Stimulated activated memory B cell treated with anti-CD40 and anti-IgM and Interleukin-4, amounts not matched to agents 10 μg/mL and 1 μg/mL and 100 μg/mL, for 72 hours (primary cell): ENCODE measurements at regions not wholly inside any gene's neighbourhood (a gene's known extent, or its start where the extent isn't known, plus 50 kb on each side); places are given as distances from the start of the nearest gene placed in this dataset.

ENCODE experiments used
- ATAC-seq: fragments of 150-1000 bp; cut with Tn5 transposase; 2 replicates; pipeline ENCODE4 v1.10.0; 2021
- H3K27ac Mint-ChIP-seq: one replicate; pipeline ENCODE4 v1.8.0; 2022; ENCODE audit warnings: mild to moderate bottlenecking, mixed read lengths
- H3K27me3 Mint-ChIP-seq: one replicate; pipeline ENCODE4 v1.8.0; 2022; ENCODE audit warnings: mixed read lengths
- H3K36me3 Mint-ChIP-seq: one replicate; pipeline ENCODE4 v1.8.0; 2022; ENCODE audit warnings: mixed read lengths
- H3K4me1 Mint-ChIP-seq: one replicate; pipeline ENCODE4 v1.8.0; 2022; ENCODE audit warnings: mixed read lengths
- H3K4me3 Mint-ChIP-seq: one replicate; pipeline ENCODE4 v1.8.0; 2022; ENCODE audit warnings: mild to moderate bottlenecking, moderate library complexity, mixed read lengths
- H3K9me3 Mint-ChIP-seq: one replicate; pipeline ENCODE4 v1.8.0; 2022; ENCODE audit warnings: mixed read lengths

DNA sequence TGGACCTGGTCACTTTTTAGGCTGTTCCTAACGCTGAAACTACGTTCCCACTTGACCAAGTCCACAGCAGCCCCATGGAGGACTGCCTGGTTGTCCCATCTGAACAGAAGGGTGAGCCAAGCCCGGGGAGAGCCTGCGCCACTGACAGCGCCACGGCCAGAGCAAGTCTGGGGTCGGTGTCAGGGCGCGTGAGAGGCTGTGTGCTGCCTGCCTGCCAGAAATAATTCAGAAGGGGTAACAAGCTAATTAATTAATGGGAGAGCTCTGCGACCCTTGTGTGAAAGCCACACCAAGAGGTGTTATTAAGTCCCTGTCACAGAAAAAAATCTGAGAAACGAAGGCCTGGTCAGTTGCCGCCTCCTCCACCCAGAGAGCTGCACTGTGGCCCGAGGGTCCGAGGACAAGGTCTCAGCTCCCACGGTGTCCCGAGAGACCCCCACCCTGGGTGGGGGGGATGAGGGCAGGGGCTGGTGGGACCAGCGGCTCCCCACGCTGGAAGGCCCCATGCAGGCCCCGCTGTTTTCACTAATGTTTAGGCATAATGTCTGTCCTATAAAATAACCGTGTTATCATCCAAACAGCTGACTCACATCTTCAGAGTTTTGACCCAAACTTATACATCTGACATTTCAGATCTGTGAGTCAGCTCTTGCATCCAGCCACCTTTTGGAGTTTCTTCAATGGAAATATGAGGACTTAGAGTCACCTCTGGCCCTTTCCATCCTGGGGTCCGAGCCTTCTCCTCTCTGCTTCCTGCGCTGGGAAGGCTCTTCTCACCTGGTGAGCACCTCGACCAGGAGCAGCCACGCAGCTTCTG lies 58.5 kb downstream of the DLL1 start:
- Mint-ChIP-seq H3K36me3 (no peaks in the 10 kb centered on the region), H3K4me1 (no peaks in the 10 kb centered on the region), H3K27me3 (no peaks in the 10 kb centered on the region), H3K27ac (no peak overlapping the region), H3K9me3 (no peaks in the 10 kb centered on the region), H3K4me3 (no peak overlapping the region)
- no peak for ATAC-seq

DNA sequence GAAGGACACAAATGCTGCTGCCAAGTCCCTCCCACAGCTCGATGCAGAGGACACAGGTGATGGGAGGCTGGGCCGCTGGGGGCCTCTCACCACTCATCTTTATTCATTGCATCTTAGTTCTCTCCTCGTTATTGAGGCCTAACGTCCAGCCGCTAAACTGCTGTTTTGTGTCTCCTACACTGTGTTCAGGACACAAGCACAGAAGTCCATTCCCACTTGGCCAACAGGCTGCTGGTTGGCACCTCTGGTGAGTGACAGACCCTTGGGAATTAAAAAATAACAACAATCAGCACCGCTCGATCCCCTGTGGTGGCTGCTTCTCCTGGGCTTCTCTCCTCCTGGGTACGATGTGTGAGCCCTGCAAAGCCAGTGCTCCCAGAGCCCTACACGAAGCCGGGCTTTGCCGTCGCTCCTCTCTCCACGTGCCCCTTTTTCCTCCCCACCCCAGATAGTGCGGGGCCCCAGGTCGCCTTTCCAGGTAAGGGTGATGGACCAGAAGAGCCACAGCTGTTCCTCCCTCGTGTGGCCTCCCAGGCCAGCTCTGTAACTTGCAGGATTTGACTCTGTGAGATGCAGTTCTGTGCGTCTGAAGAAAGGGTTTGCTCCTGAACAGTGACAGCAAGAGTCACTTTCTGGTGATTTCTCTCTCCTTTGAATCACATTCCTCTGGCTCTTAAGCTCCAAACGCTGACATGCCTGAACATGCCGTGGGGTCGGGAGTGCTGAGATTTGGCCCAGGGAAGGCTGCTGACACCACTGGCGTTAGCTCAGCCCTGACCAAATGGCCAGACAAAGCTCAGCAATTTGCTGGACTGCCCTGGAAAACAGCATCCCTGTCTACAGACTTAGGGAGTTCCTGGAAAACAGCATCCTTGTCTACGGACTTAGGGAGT lies 59.3 kb downstream of the DLL1 start:
- no peak for ATAC-seq
- H3K27ac Mint-ChIP-seq: no peak overlapping the region
- H3K36me3 Mint-ChIP-seq: no peaks in the 10 kb centered on the region
- H3K27me3 Mint-ChIP-seq: peaks cover 2% of the 10 kb centered on the region
- no peaks in the 10 kb centered on the region for H3K9me3 Mint-ChIP-seq
- no peaks in the 10 kb centered on the region for H3K4me1 Mint-ChIP-seq
- no peak overlapping the region for H3K4me3 Mint-ChIP-seq

DNA sequence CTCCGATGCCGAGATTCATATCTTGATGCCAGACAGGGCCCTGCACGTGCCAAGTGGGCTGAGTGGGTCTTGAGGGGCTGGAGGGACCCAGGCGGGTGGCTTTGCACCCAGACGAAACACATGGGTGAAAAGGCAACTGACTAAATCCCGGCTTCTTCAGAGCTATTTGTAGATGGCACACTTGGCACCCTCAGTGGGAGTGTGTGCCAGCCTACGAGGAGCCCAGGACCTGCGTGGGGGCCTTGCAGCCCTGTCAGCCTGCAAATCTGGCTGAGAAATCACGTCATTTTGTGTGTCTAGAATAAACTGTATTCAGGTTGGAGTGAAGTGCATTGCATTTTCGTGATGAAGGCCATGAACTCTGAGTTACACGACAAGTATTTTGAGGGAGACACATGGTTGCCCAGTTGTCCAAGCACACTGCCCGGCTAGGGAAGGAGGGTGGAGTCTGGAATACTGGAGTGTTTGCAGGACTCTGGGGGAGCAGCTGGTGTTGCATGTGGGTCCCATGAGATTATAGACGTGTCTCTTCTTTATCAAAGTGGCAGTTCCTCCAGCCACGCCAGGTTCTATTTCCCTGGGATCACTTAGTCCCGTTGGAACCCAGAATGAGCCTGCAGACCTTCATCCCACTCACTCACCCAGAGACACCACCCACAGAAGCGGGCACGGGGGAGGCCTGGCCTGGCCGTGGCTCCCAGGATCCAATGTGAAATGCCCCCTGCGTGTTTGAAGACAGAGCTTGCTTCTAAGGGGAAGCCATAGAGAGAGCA lies 60.2 kb downstream of the DLL1 start:
- Mint-ChIP-seq H3K36me3 (no peaks in the 10 kb centered on the region), H3K27ac (no peak overlapping the region), H3K9me3 (no peaks in the 10 kb centered on the region), H3K4me3 (no peak overlapping the region), H3K27me3 (peaks cover 10% of the 10 kb centered on the region), H3K4me1 (no peaks in the 10 kb centered on the region)
- ATAC-seq: no peak

DNA sequence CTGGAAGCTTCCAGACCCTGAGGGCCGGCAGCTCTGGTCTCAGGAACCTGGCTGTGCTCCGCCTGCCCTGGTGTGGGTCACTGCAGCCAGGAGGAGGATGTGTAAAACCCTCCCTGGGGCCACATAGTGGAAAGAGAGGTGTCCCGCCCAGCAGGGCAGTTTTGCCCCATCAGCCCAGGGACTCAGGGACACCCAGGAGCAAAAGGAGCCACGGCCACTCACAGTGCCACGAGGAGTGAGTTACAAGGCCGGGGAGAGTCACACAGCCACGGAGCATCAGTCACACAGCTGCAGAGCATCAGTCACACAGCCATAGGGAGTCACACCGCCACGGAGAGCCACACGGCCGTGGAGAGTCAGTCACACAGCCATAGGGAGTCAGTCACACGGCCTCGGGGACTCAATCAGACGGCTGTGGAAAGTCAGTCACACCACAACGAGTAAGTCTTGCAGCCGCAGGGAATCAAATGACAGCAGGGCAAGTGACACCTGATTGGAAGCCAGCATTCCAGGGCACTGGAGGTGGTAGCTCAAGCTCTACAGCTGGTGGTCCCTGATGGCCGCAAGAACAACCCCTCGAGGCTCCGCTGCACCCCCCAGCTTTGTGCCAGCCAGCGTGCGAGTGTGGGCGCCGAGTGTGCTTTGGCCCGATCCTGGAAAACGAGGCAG lies 60.9 kb downstream of the DLL1 start:
- no peak for ATAC-seq
- Mint-ChIP-seq H3K36me3 (no peaks in the 10 kb centered on the region), H3K27ac (no peak overlapping the region), H3K4me1 (no peaks in the 10 kb centered on the region), H3K9me3 (no peaks in the 10 kb centered on the region), H3K4me3 (no peak overlapping the region), H3K27me3 (peaks cover 12% of the 10 kb centered on the region)

DNA sequence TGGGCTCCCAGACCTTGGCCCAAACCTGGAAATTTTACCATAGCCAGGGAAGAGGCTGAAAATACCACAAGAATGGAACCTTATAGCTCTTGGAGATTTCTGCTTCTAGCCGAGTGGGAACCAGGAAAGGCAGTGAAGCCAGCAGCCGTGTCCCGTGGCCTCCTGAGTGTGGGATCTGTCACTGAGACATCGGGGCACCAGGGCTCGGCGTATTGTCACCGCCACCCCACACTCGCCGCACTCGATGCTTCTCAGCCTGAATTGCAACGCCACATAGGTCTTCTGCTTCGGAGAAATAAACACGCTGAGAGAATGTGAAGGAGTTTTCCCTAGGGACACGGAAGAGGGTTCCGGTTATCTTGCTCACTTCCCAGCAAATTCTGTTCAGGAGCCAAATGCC lies 61.5 kb downstream of the DLL1 start:
- Mint-ChIP-seq H3K27me3 (peaks cover 18% of the 10 kb centered on the region), H3K27ac (no peak overlapping the region), H3K4me3 (no peak overlapping the region), H3K36me3 (no peaks in the 10 kb centered on the region), H3K9me3 (no peaks in the 10 kb centered on the region), H3K4me1 (no peaks in the 10 kb centered on the region)
- ATAC-seq: no peak

DNA sequence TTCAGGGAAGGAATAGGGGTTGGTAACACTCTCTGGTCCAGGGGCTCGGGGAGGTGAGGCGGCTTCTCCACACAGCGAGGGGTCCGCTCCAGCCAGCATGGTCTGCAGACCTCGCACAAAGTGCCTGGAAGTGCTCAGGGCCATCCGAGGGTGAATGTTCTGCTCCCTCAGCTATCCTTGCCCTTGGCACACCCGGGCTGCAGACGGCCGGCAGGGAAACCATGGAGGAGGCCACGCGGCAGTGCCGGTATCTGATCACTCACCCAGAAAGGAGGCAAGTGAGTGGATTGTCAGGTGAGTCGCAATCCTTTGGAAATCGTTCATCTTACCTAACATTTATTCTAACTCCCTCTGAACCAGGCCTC lies 62.0 kb downstream of the DLL1 start:
- no peaks in the 10 kb centered on the region for H3K36me3 Mint-ChIP-seq
- no peak for ATAC-seq
- H3K4me1 Mint-ChIP-seq: no peaks in the 10 kb centered on the region
- no peak overlapping the region for H3K4me3 Mint-ChIP-seq
- H3K27me3 Mint-ChIP-seq: peaks cover 19% of the 10 kb centered on the region
- no peak overlapping the region for H3K27ac Mint-ChIP-seq
- no peaks in the 10 kb centered on the region for H3K9me3 Mint-ChIP-seq

DNA sequence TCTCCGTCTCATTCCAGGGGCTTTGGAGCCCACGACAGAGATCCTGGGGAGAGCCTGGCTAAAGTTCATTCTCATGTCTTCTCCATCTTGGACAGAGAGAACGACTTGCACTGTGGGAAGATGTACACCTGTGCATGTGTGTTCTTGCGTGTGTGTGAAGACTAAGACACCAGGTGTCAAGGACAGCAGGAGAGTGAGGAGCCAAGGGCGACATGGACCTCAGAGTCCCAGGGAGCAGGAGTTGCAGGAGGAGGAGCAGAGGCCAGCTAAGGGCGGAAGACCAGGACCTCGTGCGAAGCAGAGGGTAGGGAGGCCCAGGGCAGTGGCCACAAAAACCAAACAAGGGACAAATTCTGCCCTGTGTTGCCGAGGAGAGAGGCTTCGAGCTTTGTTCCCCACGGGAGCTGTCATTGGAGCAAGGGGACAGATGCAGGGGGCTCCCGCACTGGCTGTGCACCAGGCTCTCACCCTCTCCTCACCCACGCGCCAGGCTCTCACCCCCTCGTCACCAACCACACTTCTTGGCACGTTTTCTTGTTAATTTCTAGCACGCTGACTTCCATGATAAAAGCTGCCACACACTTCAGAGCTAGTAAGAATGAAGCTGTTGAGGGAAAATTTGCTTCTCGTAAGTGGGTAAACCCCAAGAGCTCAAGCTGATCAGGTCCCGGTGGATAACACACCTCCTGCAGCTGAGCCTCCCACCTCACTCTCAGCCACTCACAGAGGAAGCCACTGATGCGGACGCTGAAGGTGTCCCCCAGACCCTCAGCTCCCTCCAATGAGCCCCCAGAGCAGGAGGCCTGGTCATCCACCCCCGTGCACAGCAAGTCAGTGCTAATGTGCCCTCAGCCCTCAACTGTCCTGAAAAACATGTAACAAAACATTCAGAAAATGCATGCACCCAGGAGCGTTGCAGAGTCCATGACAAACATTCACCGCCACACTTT lies 62.6 kb downstream of the DLL1 start:
- H3K9me3 Mint-ChIP-seq: no peaks in the 10 kb centered on the region
- ATAC-seq: no peak
- H3K4me1 Mint-ChIP-seq: peaks cover 3% of the 10 kb centered on the region
- H3K27me3 Mint-ChIP-seq: peaks cover 23% of the 10 kb centered on the region
- no peak overlapping the region for H3K27ac Mint-ChIP-seq
- H3K36me3 Mint-ChIP-seq: no peaks in the 10 kb centered on the region
- no peak overlapping the region for H3K4me3 Mint-ChIP-seq

DNA sequence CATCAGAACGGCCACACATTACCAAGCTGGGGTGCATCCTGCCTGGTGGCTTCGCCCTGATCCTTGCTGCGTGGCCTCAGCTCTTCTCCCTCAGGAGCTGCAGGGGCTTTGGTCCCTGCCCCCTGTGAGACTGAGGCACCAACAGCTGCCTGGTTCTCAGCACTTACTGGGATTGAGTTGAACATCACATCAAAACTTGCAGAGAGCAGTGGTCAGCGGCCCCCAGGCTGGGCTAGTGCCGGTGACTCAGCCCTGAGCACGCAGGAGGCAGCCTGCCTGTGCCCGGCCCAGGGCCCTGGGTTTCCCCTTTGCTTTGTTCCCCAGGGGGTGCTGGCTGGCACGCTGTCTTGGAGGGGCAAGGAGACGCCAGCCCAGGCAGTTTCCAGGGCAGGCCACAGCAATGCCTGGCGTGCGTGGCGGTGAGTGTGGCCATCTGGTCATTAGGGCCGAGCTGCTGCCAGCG lies 63.3 kb downstream of the DLL1 start:
- Mint-ChIP-seq H3K4me3 (no peak overlapping the region), H3K27ac (no peak overlapping the region), H3K36me3 (no peaks in the 10 kb centered on the region), H3K9me3 (no peaks in the 10 kb centered on the region), H3K4me1 (peaks cover 9% of the 10 kb centered on the region), H3K27me3 (peaks cover 29% of the 10 kb centered on the region)
- ATAC-seq: no peak

DNA sequence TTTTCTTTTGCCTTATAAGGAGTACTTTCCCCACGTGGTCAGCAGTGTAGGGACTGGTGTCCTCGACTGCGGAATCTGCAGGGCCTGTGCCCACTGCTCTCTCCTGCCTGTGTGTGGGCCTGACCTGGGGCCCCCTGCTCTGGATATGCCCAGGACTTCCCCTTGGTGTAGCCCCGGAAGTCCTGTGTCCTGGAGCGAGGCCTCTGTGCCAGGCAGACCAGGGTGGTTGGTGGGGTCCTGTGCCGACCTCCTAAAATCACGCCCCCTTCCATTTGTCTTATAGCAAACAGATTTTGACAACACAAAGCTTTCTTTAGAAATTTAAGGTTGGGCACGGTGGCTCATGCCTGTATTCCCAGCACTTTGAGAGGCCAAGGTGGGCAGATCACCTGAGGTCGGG lies 64.2 kb downstream of the DLL1 start:
- Mint-ChIP-seq H3K4me1 (peaks cover 9% of the 10 kb centered on the region), H3K36me3 (no peaks in the 10 kb centered on the region), H3K9me3 (no peaks in the 10 kb centered on the region), H3K4me3 (no peak overlapping the region), H3K27me3 (peaks cover 29% of the 10 kb centered on the region), H3K27ac (no peak overlapping the region)
- no peak for ATAC-seq

DNA sequence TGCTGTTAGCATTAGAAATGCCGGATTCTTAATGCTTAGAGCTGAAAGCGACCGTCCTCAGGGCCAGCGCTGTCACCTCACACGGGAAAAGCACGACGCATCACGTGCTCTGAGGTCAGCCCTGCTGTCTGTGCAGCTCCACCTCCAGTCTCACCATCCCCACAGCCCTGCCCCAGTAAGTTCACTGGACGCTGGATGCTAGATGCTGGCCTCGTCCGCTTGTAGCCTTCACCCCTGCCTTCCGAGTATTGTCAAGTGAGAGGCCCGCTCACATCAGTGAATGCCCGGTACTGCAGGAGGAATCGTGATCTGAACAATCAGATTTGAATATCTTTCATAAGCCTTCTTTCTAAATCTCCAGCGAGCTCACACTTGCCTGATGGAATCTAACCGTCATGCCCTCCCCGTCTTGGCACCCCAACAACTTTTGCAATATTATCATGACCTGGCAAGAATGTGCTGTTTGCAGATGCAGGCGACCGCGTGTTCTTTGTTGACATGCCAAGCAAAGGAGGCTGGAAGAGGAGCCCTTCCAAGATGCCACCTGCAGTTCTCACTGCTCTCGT lies 64.9 kb downstream of the DLL1 start:
- Mint-ChIP-seq H3K27me3 (peaks cover 29% of the 10 kb centered on the region), H3K36me3 (no peaks in the 10 kb centered on the region), H3K4me3 (no peak overlapping the region), H3K9me3 (no peaks in the 10 kb centered on the region), H3K4me1 (peaks cover 9% of the 10 kb centered on the region), H3K27ac (no peak overlapping the region)
- no peak for ATAC-seq

DNA sequence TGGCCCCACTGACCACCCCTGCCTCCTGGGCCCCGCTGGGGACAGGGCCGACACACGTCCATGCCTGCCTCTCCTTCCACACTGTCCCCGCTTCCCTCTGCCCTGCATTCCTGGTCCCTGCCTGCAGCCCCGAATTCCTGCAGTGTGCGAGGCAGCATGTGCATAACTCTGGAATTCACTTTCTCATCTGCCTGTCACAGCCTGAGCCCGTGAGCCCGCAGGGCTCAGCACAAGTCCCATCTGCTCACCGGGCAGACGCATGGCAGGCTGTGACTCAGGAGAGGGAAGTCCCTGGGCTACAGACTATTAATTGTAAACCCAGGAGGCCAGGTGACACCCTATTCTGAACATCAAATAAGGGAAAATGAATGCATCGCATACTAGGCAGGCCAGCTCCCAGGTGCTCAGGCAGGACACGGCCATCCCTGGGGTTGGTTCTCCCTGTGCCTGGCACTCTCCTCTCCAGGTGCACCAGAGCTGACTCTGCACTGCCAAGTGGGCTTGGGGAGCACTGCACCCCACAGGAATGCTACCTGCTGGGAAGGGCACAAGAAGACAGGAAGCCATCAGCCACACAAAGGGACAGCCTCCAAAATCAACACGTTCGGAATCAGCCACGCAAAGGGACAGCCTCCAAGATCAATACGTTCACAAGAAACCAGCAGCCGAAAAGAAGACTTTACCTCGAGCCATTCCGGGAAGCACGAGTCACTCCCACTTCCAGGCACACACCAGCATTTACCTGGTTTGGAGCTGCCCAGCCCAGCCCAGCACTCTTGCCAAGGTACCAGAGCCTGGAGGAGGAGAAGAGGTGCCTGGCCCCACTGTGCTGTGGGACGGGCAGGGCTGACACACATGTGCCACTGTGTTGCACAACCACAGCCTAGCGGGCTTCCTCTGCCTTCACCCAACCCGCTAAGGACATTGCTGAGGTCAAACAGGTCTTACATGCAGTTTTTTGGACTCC lies 65.9 kb downstream of the DLL1 start:
- peaks cover 29% of the 10 kb centered on the region for H3K27me3 Mint-ChIP-seq
- H3K27ac Mint-ChIP-seq: no peak overlapping the region
- ATAC-seq: peak; percentile 38
- H3K4me3 Mint-ChIP-seq: no peak overlapping the region
- peaks cover 9% of the 10 kb centered on the region for H3K4me1 Mint-ChIP-seq
- H3K36me3 Mint-ChIP-seq: no peaks in the 10 kb centered on the region
- no peaks in the 10 kb centered on the region for H3K9me3 Mint-ChIP-seq

DNA sequence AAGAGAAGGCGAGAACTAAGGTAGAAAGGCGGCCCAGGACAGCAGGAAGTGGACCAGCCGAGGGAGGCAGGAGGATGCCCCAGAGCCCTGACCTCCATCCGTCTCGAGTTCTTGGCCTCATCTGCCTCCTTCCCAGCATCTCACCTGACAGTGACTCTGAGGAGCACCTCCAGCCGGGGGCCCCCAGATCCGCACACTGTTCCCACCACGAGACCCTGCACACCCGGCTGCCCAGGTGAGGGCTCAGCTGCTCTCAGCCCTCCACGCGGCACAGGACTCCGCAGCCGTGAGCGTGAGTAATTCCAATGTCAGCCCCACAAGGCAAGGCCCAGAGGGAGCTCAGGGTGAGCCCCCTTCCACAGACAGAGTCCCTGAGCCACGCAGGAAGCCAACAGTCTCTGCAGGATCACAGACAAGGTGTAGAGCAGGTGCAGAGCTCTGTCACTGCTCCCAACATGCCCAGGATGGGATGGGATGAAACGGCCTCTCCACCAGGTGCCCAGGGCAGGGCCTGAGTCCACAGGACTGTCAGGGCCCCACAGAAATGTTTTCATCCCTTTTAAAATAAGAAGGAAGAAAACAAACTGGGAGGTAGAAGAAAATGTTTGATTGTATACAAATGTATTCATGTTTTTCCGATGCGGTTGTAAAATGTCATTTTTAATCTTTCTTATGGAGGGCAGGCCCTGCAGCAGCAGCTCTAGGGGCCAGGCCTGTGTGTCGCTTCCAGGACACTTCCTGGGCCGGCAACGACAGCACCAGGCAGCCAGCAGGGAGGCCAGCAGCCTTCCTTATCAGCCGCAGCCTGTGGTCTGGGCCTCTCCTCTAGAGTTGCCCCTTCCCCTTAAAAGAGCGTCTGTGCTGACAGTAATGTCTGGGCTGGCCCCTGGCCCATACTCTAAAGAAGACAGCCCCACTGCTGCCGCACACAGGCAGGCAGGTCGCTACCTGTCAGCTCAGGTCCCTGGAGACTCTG lies 66.9 kb downstream of the DLL1 start:
- Mint-ChIP-seq H3K4me3 (no peak overlapping the region), H3K36me3 (no peaks in the 10 kb centered on the region)

More for the DNA sequence above, 66.9 kb downstream of the DLL1 start:
- Mint-ChIP-seq H3K27me3 (peaks cover 29% of the 10 kb centered on the region), H3K4me1 (peaks cover 9% of the 10 kb centered on the region), H3K27ac (no peak overlapping the region), H3K9me3 (no peaks in the 10 kb centered on the region)
- no peak for ATAC-seq
